GM19324 (cell line): ENCODE measurements at regions not wholly inside any gene's neighbourhood (a gene's known extent, or its start where the extent isn't known, plus 50 kb on each side); places are given as distances from the start of the nearest gene placed in this dataset.
"Not testable (repeated sequence)": the region's sequence is repeated elsewhere in the genome, so short reads cannot be mapped to it uniquely, and the experiment has no call there.

Source experiments
- ATAC-seq: cut with Tn5 transposase; IDR thresholded peaks from one replicate; pipeline ENCODE4 v1.9.1; 2021; ENCODE audit warnings: mild to moderate bottlenecking, moderate library complexity; ENCODE audit not compliant: unreplicated experiment, low FRiP score

GRCh38 chr3:88997260-88997659 is 110.2 kb upstream of the EPHA3 start:
- no peak for ATAC-seq

GRCh38 chr3:89000886-89001285 is 106.5 kb upstream of the EPHA3 start:
- ATAC-seq = no peak

- no peak for ATAC-seq
Measured at GRCh38 chr3:89002191-89002590, 105.2 kb upstream of the EPHA3 start.

GRCh38 chr3:89013536-89013935 is 93.9 kb upstream of the EPHA3 start:
- ATAC-seq = no peak

- ATAC-seq = no peak
Measured at GRCh38 chr3:89017531-89017930, 89.9 kb upstream of the EPHA3 start.

- ATAC-seq = no peak
Measured at GRCh38 chr3:89025185-89025584, 82.2 kb upstream of the EPHA3 start.

- no peak for ATAC-seq
Measured at GRCh38 chr3:89032346-89033013, 74.9 kb upstream of the EPHA3 start.

GRCh38 chr3:89034723-89035122 is 72.7 kb upstream of the EPHA3 start:
- ATAC-seq = not testable (repeated sequence)

- no peak for ATAC-seq
Measured at GRCh38 chr3:89038869-89039268, 68.6 kb upstream of the EPHA3 start.

GRCh38 chr3:89042236-89042835 is 65.1 kb upstream of the EPHA3 start:
- no peak for ATAC-seq

- ATAC-seq = no peak
Measured at GRCh38 chr3:89043406-89043932, 64.0 kb upstream of the EPHA3 start.

- ATAC-seq = no peak
Measured at GRCh38 chr3:89046661-89047060, 60.8 kb upstream of the EPHA3 start.

GRCh38 chr3:89049119-89049518 is 58.3 kb upstream of the EPHA3 start:
- ATAC-seq = no peak

- ATAC-seq = no peak
Measured at GRCh38 chr3:89052386-89052785, 55.0 kb upstream of the EPHA3 start.

GRCh38 chr3:89057398-89057797 is 50.0 kb upstream of the EPHA3 start:
- no peak for ATAC-seq
